ENCODE measurements at regions not wholly inside any gene's neighbourhood (a gene's known extent, or its start where the extent isn't known, plus 50 kb on each side); places are given as distances from the start of the nearest gene placed in this dataset.

DNA sequence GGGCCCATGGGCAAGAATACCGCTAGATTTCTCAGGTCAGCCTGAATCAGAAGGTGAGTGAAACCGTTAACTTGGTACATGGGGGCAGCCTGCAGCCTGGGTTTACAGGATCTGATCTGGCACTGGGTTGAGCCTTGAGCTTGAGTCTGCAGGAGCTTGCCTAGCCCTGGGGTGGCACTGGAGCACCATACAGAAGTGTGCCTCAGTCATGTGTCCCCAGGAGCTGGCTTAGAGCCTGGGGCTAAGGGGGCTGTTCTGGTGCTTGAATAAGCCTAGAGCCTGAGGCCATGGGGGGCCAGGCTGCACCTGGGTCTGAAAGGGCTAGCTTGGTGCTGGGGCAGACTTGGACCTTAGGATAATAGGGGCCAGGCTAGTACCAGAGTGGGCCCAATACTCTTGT lies 457.2 kb upstream of the PBX1 start:
- ChIA-PET CTCF (interaction anchor here (0.7 kb wide), 1 partner anchor 72 kb away, joined by 3 read pairs; no protein-coding TSS in a partner anchor), SMC1A (ENCODE audit: uncharacterized antibody, unreplicated experiment) (no interaction called here), RAD21 (ENCODE audit: unreplicated experiment) (no interaction called here), POLR2A (no interaction called here)
- no peaks in the 10 kb centered on the region for H3K9me3 ChIP-seq (replicated peaks; ENCODE audit: control insufficient read depth, insufficient read depth, low read length)
- in situ Hi-C loops (cut with MboI), result no loop called here
- no peak overlapping the region for H3K27ac ChIP-seq (ENCODE audit: control insufficient read depth, insufficient read depth)
- H4K20me1 ChIP-seq (ENCODE audit: control insufficient read depth, insufficient read depth), result no peaks in the 10 kb centered on the region; the same call in 1 of the 2 replicates
- no peak overlapping the region for H3K4me3 ChIP-seq
- H3K4me2 ChIP-seq (ENCODE audit: control insufficient read depth, insufficient read depth), result no peak overlapping the region
- no peak overlapping the region for H2AFZ ChIP-seq (ENCODE audit: control insufficient read depth, low read depth, low read length)
- 13% methylated on average over 2 of the region's 2 CpGs for WGBS (ENCODE audit: insufficient coverage, insufficient replicate concordance, low lambda C conversion rate, missing lambda C conversion rate)
- no TSS peak for BruUV-seq (replicated peaks)
- intact Hi-C loops (cut with micrococcal nuclease; ENCODE audit: unreplicated experiment), result no loop called here
- H3K79me2 ChIP-seq (ENCODE audit: control insufficient read depth, insufficient read depth, low read length), result no peaks in the 10 kb centered on the region
- H3K36me3 ChIP-seq (ENCODE audit: control insufficient read depth in 2 of 2, insufficient read depth in 2 of 2, low read length in 1 of 2), result no peaks in the 10 kb centered on the region
- FAIRE-seq (no peak), DNase-seq (ENCODE audit: low read depth, low spot score) (no peak), ATAC-seq (no peak)
- TF ChIP-seq ASH2L (IDR thresholded peaks at IDR 0.05; ENCODE audit: borderline replicate concordance, low read depth) (no peak), CHD2 (IDR thresholded peaks at IDR 0.05; ENCODE audit: borderline replicate concordance, low read depth, low read length) (no peak), IKZF1 (conservative IDR thresholded peaks at IDR 0.05) (no peak), HCFC1 (IDR thresholded peaks at IDR 0.05; ENCODE audit: low read length) (no peak)
- no peaks in the 10 kb centered on the region for H3K27me3 ChIP-seq (replicated peaks in 1 of 2; ENCODE audit: control insufficient read depth in 2 of 2, insufficient read depth in 2 of 2, low read length in 1 of 2)
- H3K9ac ChIP-seq (ENCODE audit: control insufficient read depth, insufficient read depth, low read length), result no peak overlapping the region
- no peaks in the 10 kb centered on the region for H3K4me1 ChIP-seq (ENCODE audit: control insufficient read depth, insufficient read depth, low read length)

- BruUV-seq (replicated peaks), result no TSS peak
- POLR2A ChIA-PET, result no interaction called here
- SMC1A ChIA-PET (ENCODE audit: uncharacterized antibody, unreplicated experiment), result no interaction called here
- TF ChIP-seq PAX5 (IDR thresholded peaks at IDR 0.05; ENCODE audit: borderline replicate concordance, low read depth, low read length) (no peak), POLR2A (IDR thresholded peaks at IDR 0.05; ENCODE audit: low read depth, low read length) (no peak)
- DNase-seq (ENCODE audit: low read depth, low spot score) (no peak), ATAC-seq (no peak), FAIRE-seq (no peak)
- Histone ChIP-seq H3K9me3 (replicated peaks; ENCODE audit: control insufficient read depth, insufficient read depth, low read length) (no peaks in the 10 kb centered on the region), H3K4me3 (no peak overlapping the region), H3K27ac (ENCODE audit: control insufficient read depth, insufficient read depth) (no peak overlapping the region), H3K79me2 (ENCODE audit: control insufficient read depth, insufficient read depth, low read length) (no peaks in the 10 kb centered on the region), H2AFZ (ENCODE audit: control insufficient read depth, low read depth, low read length) (no peak overlapping the region), H3K36me3 (ENCODE audit: control insufficient read depth in 2 of 2, insufficient read depth in 2 of 2, low read length in 1 of 2) (no peaks in the 10 kb centered on the region), H3K9ac (ENCODE audit: control insufficient read depth, insufficient read depth, low read length) (no peak overlapping the region), H3K27me3 (replicated peaks in 1 of 2; ENCODE audit: control insufficient read depth in 2 of 2, insufficient read depth in 2 of 2, low read length in 1 of 2) (no peaks in the 10 kb centered on the region), H3K4me1 (ENCODE audit: control insufficient read depth, insufficient read depth, low read length) (no peaks in the 10 kb centered on the region), H4K20me1 (ENCODE audit: control insufficient read depth, insufficient read depth) (no peaks in the 10 kb centered on the region), H3K4me2 (ENCODE audit: control insufficient read depth, insufficient read depth) (no peak overlapping the region)
- WGBS (ENCODE audit: insufficient coverage, insufficient replicate concordance, low lambda C conversion rate, missing lambda C conversion rate), result 6% methylated on average over 1 of the region's 1 CpG
- RAD21 ChIA-PET (ENCODE audit: unreplicated experiment), result no interaction called here
- intact Hi-C loops (cut with micrococcal nuclease; ENCODE audit: unreplicated experiment) (no loop called here), in situ Hi-C loops (cut with MboI) (no loop called here)
- CTCF ChIA-PET, result no interaction called here
Measured at GRCh38 chr1:164131949-164132348, 427.0 kb upstream of the PBX1 start.
